HEK293T (cell line): ENCODE measurements at regions not wholly inside any gene's neighbourhood (a gene's known extent, or its start where the extent isn't known, plus 50 kb on each side); places are given as distances from the start of the nearest gene placed in this dataset.

ENCODE experiments used
- CTCF ChIA-PET: fragments of 350-600 bp; formaldehyde crosslinking; extraction: SDS; loops from one replicate; lab custom pipeline; 2021; ENCODE audit warnings: antibody characterized with exemption, inconsistent platforms; lab: Yijun Ruan, JAX
- POLR2A ChIA-PET: fragments of 350-600 bp; formaldehyde crosslinking; extraction: SDS; loops from one replicate; lab custom pipeline; 2020; ENCODE audit warnings: antibody characterized with exemption, inconsistent platforms; lab: Yijun Ruan, JAX
- DNase-seq: peaks from one replicate; pipeline ENCODE4 v3.0.0; 2012; ENCODE audit warnings: mixed read lengths; ENCODE audit errors: extremely low spot score
- ARNT ChIP-seq: fragments of 450-650 bp; IDR thresholded peaks from 2 replicates; pipeline ENCODE4 v1.6.1; 2017; ENCODE audit warnings: mild to moderate bottlenecking
- BHLHE40 ChIP-seq: fragments of 450-650 bp; IDR thresholded peaks from 2 replicates; pipeline ENCODE4 v1.6.1; 2016; ENCODE audit warnings: mild to moderate bottlenecking, moderate library complexity, borderline replicate concordance
- CTBP1 ChIP-seq: fragments of 450-650 bp; IDR thresholded peaks from 2 replicates; pipeline ENCODE4 v1.6.1; 2016; ENCODE audit warnings: borderline replicate concordance
- ELF4 ChIP-seq: fragments of 450-650 bp; IDR thresholded peaks from 2 replicates; pipeline ENCODE4 v1.6.1; 2017; ENCODE audit warnings: antibody characterized with exemption
- FOXA1 ChIP-seq: fragments of 450-650 bp; IDR thresholded peaks from 2 replicates; pipeline ENCODE4 v1.6.1; 2016; ENCODE audit warnings: mild to moderate bottlenecking
- FOXK2 ChIP-seq: fragments of 450-650 bp; IDR thresholded peaks from 2 replicates; pipeline ENCODE4 v1.6.1; 2016; ENCODE audit warnings: mild to moderate bottlenecking
- FOXM1 ChIP-seq: fragments of 450-650 bp; IDR thresholded peaks from 2 replicates; pipeline ENCODE4 v1.6.1; 2017; ENCODE audit warnings: mild to moderate bottlenecking, borderline replicate concordance
- HDGF ChIP-seq: fragments of 450-650 bp; IDR thresholded peaks from 2 replicates; pipeline ENCODE4 v1.6.1; 2017; ENCODE audit warnings: antibody characterized with exemption, borderline replicate concordance
- L3MBTL2 ChIP-seq: fragments of 450-650 bp; conservative IDR thresholded peaks from 2 replicates; pipeline ENCODE4 v1.6.1; 2016; ENCODE audit warnings: mild to moderate bottlenecking
- LEF1 ChIP-seq: fragments of 450-650 bp; IDR thresholded peaks from 2 replicates; pipeline ENCODE4 v1.6.1; 2017; ENCODE audit warnings: mild to moderate bottlenecking, borderline replicate concordance
- NFRKB ChIP-seq: fragments of 450-650 bp; IDR thresholded peaks from 2 replicates; pipeline ENCODE4 v1.6.1; 2016; ENCODE audit warnings: mild to moderate bottlenecking, moderate library complexity
- PKNOX1 ChIP-seq: fragments of 450-650 bp; IDR thresholded peaks from 2 replicates; pipeline ENCODE4 v1.6.1; 2016
- SP1 ChIP-seq: fragments of 450-650 bp; IDR thresholded peaks from 2 replicates; pipeline ENCODE4 v1.6.1; 2017
- SUZ12 ChIP-seq: fragments of 450-650 bp; IDR thresholded peaks from 2 replicates; pipeline ENCODE4 v1.6.1; 2016; ENCODE audit warnings: mild to moderate bottlenecking
- TARDBP ChIP-seq: fragments of 450-650 bp; IDR thresholded peaks from 2 replicates; pipeline ENCODE4 v1.6.1; 2016
- ZNF384 ChIP-seq: fragments of 450-650 bp; IDR thresholded peaks from 2 replicates; pipeline ENCODE4 v1.6.1; 2016

GRCh38 chr12:113697651-113698509 is 226.2 kb upstream of the LHX5 start:
- POLR2A ChIA-PET, result no interaction called here
- TF ChIP-seq CTBP1 (no peak), FOXA1 (no peak), FOXM1 (no peak), FOXK2 (no peak), ARNT (no peak), NFRKB (no peak), HDGF (no peak), LEF1 (no peak), SUZ12 (no peak), TARDBP (no peak), ELF4 (no peak), L3MBTL2 (no peak), BHLHE40 (no peak), SP1 (no peak)
- no peak for DNase-seq
- CTCF ChIA-PET, result no interaction called here

GRCh38 chr12:113697104-113697503 is 225.4 kb upstream of the LHX5 start:
- no peak for TF ChIP-seq ARNT
- no peak for TF ChIP-seq L3MBTL2
- TF ChIP-seq CTBP1, result no peak
- TF ChIP-seq HDGF, result no peak
- no peak for DNase-seq
- ChIA-PET CTCF (no interaction called here), POLR2A (no interaction called here)

- no peak for TF ChIP-seq NFRKB
- no peak for TF ChIP-seq FOXA1
- no peak for TF ChIP-seq BHLHE40
- TF ChIP-seq ELF4, result no peak
- no peak for TF ChIP-seq FOXK2
- TF ChIP-seq TARDBP, result no peak
- TF ChIP-seq SUZ12, result no peak
- TF ChIP-seq SP1, result no peak
- TF ChIP-seq CTBP1, result no peak
- TF ChIP-seq L3MBTL2, result no peak
- no peak for DNase-seq
- ChIA-PET CTCF (no interaction called here), POLR2A (no interaction called here)
These were observed 222.0 kb upstream of the LHX5 start for GRCh38 chr12:113693693-113694092.

GRCh38 chr12:113689047-113689610 is 217.5 kb upstream of the LHX5 start:
- CTCF ChIA-PET, result no interaction called here
- POLR2A ChIA-PET, result no interaction called here
- TF ChIP-seq LEF1, result no peak
- no peak for TF ChIP-seq ELF4
- no peak for TF ChIP-seq L3MBTL2
- no peak for TF ChIP-seq SUZ12
- no peak for TF ChIP-seq ZNF384
- TF ChIP-seq TARDBP, result no peak
- no peak for TF ChIP-seq NFRKB
- TF ChIP-seq PKNOX1, result no peak
- TF ChIP-seq SP1, result no peak
- TF ChIP-seq CTBP1, result no peak
- no peak for TF ChIP-seq ARNT
- no peak for TF ChIP-seq FOXK2
- no peak for TF ChIP-seq FOXM1
- no peak for TF ChIP-seq FOXA1
- TF ChIP-seq BHLHE40, result no peak
- TF ChIP-seq HDGF, result no peak
- no peak for DNase-seq

- no peak for TF ChIP-seq LEF1
- no peak for TF ChIP-seq HDGF
- no peak for TF ChIP-seq SP1
- no peak for TF ChIP-seq FOXM1
- TF ChIP-seq L3MBTL2, result no peak
- no peak for TF ChIP-seq FOXA1
- no peak for TF ChIP-seq FOXK2
- DNase-seq, result no peak
- ChIA-PET CTCF (no interaction called here), POLR2A (no interaction called here)
These were observed 216.6 kb upstream of the LHX5 start for GRCh38 chr12:113688313-113688712.

DNA sequence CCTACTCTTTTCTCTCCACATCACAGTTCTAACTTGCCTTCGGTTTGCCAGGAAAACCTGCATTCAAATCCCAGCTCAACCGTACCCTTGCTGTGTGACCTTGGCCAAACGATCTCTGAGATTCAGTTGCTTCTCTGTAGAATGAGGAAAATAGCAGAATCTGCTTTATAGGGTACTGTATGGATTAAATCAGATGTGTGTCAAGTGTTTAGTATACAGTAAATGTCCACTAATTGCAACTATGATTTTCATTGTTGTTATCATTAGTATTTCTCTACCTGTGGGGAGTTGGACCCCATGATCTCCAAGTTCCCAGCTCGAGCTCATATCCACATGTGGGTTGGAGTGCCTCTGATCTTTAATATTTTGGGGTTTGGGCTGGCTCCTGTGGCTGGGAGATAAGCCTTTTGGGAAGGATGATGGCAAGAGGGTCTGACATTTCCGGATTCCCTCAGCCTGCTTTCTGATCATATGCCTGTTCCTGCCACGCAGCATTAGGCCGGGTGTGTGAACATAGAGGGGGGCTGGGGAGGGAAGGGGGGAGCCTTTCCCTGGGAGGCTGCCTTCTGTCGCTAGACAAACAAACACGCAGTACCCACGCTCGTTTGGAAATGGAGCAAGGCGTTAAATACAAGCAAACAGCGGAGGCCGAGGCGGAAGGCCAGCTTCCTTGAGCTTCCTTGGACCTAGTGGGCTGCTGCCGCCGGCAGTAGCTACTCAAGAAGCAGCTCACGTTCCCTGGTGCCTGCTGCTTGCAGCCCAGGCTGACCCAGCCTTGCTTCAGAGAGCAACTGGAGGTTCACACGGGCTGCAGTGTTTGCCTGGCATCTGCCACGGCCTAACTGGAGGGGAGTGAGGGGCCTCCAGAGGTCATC is 213.5 kb upstream of the LHX5 start:
- no peak for TF ChIP-seq FOXK2
- TF ChIP-seq L3MBTL2, result no peak
- TF ChIP-seq TARDBP, result no peak
- no peak for TF ChIP-seq LEF1
- TF ChIP-seq HDGF, result no peak
- TF ChIP-seq NFRKB, result no peak
- TF ChIP-seq FOXA1, result no peak
- no peak for TF ChIP-seq SUZ12
- TF ChIP-seq ARNT, result no peak
- no peak for TF ChIP-seq ELF4
- TF ChIP-seq BHLHE40, result no peak
- TF ChIP-seq FOXM1, result no peak
- TF ChIP-seq ZNF384, result no peak
- no peak for TF ChIP-seq PKNOX1
- no peak for TF ChIP-seq CTBP1
- TF ChIP-seq SP1, result no peak
- no peak for DNase-seq
- ChIA-PET POLR2A (no interaction called here), CTCF (no interaction called here)
